ENCODE measurements at regions not wholly inside any gene's neighbourhood (a gene's known extent, or its start where the extent isn't known, plus 50 kb on each side); places are given as distances from the start of the nearest gene placed in this dataset.

- H3K36me3 Mint-ChIP-seq, result no peaks in the 10 kb centered on the region
- no peaks in the 10 kb centered on the region for H3K4me1 Mint-ChIP-seq (ENCODE audit: low read depth)
- H3K4me3 Mint-ChIP-seq, result no peak overlapping the region
- CTCF ChIA-PET, result no interaction called here
- no peak for DNase-seq
- no peaks in the 10 kb centered on the region for H3K27me3 Mint-ChIP-seq
- intact Hi-C loops (cut with micrococcal nuclease), result no loop called here
- POLR2A ChIA-PET, result no interaction called here
- no peaks in the 10 kb centered on the region for H3K9me3 Mint-ChIP-seq
- H3K27ac Mint-ChIP-seq, result no peak overlapping the region
Observed at GRCh38 chr10:52446391-52446790, 132.3 kb downstream of the DKK1 start.

DNA sequence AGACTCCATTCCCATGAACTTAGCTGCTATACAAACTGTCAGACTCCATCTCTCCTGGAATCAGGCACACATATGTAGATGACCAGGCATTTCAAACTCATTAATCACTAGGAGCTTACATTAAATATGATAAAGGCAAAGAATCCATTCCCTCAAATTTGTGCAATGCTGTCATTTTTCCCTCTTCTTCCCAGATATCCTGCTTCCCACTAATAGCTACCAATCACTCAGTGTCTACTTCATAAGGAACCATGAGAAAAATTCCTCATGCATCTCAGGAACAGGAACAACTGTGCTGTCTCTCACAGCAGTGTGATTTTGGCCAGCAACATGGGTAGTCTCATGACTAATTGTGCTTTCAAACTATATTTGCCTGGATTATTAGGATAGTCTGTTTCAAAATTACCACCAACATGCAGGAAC is 133.9 kb downstream of the DKK1 start:
- H3K27me3 Mint-ChIP-seq, result no peaks in the 10 kb centered on the region
- POLR2A ChIA-PET, result no interaction called here

DNA sequence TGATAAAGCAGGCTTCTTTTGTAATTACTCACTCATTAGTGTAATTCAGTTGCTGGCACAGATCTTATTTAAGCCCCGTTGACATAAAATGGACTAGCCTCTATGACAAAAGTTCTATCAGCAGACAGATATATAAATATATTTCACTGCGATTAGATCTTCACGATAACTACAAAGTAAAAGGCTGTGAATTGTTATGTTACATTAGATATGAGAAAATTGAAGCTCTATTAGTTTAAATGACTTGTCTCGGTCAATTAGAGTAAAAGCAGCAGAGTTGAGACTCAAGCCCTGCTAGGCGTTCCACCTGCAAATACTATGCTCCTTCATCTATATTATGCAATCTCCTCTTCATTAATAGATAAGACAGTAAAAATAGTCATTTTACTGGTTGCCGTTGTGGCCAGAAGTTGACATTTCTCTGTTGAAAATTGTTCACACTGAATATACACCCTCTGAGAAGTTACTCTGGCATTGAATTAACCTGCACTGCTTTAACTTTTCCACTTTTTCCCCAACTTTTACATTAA is 136.7 kb downstream of the DKK1 start:
- Mint-ChIP-seq H3K27ac (no peak overlapping the region), H3K4me3 (no peak overlapping the region), H3K27me3 (no peaks in the 10 kb centered on the region), H3K36me3 (no peaks in the 10 kb centered on the region), H3K9me3 (no peaks in the 10 kb centered on the region), H3K4me1 (ENCODE audit: low read depth) (no peaks in the 10 kb centered on the region)
- ChIA-PET POLR2A (no interaction called here), CTCF (no interaction called here)
- intact Hi-C loops (cut with micrococcal nuclease), result no loop called here
- DNase-seq, result no peak

More for the DNA sequence above, 133.9 kb downstream of the DKK1 start:
- Mint-ChIP-seq H3K36me3 (no peaks in the 10 kb centered on the region), H3K27ac (no peak overlapping the region), H3K4me3 (no peak overlapping the region), H3K4me1 (ENCODE audit: low read depth) (no peaks in the 10 kb centered on the region), H3K9me3 (no peaks in the 10 kb centered on the region)
- no peak for DNase-seq
- CTCF ChIA-PET, result no interaction called here
- intact Hi-C loops (cut with micrococcal nuclease), result no loop called here

DNA sequence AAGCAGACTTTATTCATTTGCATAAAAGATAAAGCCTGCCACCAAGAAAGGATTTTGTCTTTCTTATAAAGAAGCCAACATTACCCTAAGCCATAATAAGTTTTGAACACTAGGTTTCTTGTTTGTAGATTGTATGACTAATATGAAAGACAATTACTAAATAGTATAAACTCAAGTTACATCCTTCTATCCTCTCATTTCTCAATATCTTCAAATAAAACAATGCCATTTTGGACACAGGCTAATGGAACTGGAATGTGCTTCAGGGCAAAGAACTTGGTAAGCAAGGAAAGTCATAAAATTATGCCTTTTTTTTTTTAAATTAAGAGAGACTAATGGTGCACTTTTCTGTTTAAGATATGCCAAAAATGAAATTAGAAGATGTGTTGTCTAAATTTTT is 137.7 kb downstream of the DKK1 start:
- DNase-seq, result no peak
- H3K27ac Mint-ChIP-seq, result no peak overlapping the region
- intact Hi-C loops (cut with micrococcal nuclease), result no loop called here
- ChIA-PET POLR2A (no interaction called here), CTCF (no interaction called here)
- H3K9me3 Mint-ChIP-seq, result no peaks in the 10 kb centered on the region
- no peaks in the 10 kb centered on the region for H3K27me3 Mint-ChIP-seq
- H3K4me1 Mint-ChIP-seq (ENCODE audit: low read depth), result no peaks in the 10 kb centered on the region
- no peak overlapping the region for H3K4me3 Mint-ChIP-seq
- H3K36me3 Mint-ChIP-seq, result no peaks in the 10 kb centered on the region

- Mint-ChIP-seq H3K27ac (no peak overlapping the region), H3K27me3 (no peaks in the 10 kb centered on the region), H3K4me3 (no peak overlapping the region), H3K4me1 (ENCODE audit: low read depth) (no peaks in the 10 kb centered on the region), H3K9me3 (no peaks in the 10 kb centered on the region), H3K36me3 (no peaks in the 10 kb centered on the region)
- ChIA-PET CTCF (no interaction called here), POLR2A (no interaction called here)
- no peak for DNase-seq
- intact Hi-C loops (cut with micrococcal nuclease), result no loop called here
Observed at GRCh38 chr10:52452600-52453493, 138.8 kb downstream of the DKK1 start.

GRCh38 chr10:52453501-52453900 is 139.4 kb downstream of the DKK1 start:
- H3K4me1 Mint-ChIP-seq (ENCODE audit: low read depth), result no peaks in the 10 kb centered on the region
- CTCF ChIA-PET, result no interaction called here
- intact Hi-C loops (cut with micrococcal nuclease), result no loop called here
- POLR2A ChIA-PET, result no interaction called here
- DNase-seq, result no peak
- H3K4me3 Mint-ChIP-seq, result no peak overlapping the region
- H3K27ac Mint-ChIP-seq, result no peak overlapping the region
- H3K27me3 Mint-ChIP-seq, result no peaks in the 10 kb centered on the region
- H3K9me3 Mint-ChIP-seq, result no peaks in the 10 kb centered on the region
- H3K36me3 Mint-ChIP-seq, result no peaks in the 10 kb centered on the region

DNA sequence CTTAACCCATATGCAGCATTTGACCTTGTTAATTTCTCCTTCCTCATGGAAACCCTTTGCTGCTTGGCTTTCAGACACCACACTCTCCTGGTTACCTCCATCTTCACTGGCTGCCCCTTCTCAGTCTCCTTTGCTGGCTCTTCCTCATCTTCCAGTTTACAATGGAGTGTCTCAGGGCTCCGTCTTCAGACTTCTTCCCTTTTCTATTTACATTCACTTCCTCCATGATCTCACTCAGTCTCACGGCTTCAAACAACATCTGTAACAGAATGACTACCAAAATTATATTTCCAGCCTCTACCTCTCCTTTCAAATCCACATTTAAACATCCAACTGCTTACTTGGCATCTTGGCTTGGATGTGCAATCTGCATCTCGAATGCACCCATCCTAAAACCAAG is 140.4 kb downstream of the DKK1 start:
- Mint-ChIP-seq H3K4me3 (no peak overlapping the region), H3K27me3 (no peaks in the 10 kb centered on the region), H3K4me1 (ENCODE audit: low read depth) (no peaks in the 10 kb centered on the region), H3K9me3 (no peaks in the 10 kb centered on the region), H3K36me3 (no peaks in the 10 kb centered on the region), H3K27ac (no peak overlapping the region)
- no peak for DNase-seq
- POLR2A ChIA-PET, result no interaction called here
- CTCF ChIA-PET, result no interaction called here
- intact Hi-C loops (cut with micrococcal nuclease), result no loop called here

- ChIA-PET POLR2A (no interaction called here), CTCF (no interaction called here)
- Mint-ChIP-seq H3K27ac (no peak overlapping the region), H3K4me1 (ENCODE audit: low read depth) (no peaks in the 10 kb centered on the region), H3K36me3 (no peaks in the 10 kb centered on the region), H3K4me3 (no peak overlapping the region), H3K27me3 (no peaks in the 10 kb centered on the region), H3K9me3 (no peaks in the 10 kb centered on the region)
- intact Hi-C loops (cut with micrococcal nuclease), result no loop called here
- DNase-seq, result no peak
Observed at GRCh38 chr10:52455098-52455497, 141.0 kb downstream of the DKK1 start.

- Mint-ChIP-seq H3K9me3 (no peaks in the 10 kb centered on the region), H3K4me1 (ENCODE audit: low read depth) (no peaks in the 10 kb centered on the region), H3K36me3 (no peaks in the 10 kb centered on the region), H3K4me3 (no peak overlapping the region), H3K27ac (no peak overlapping the region), H3K27me3 (no peaks in the 10 kb centered on the region)
- DNase-seq, result no peak
- POLR2A ChIA-PET, result no interaction called here
- intact Hi-C loops (cut with micrococcal nuclease), result no loop called here
- CTCF ChIA-PET, result no interaction called here
Observed at GRCh38 chr10:52459097-52459496, 145.0 kb downstream of the DKK1 start.

- intact Hi-C loops (cut with micrococcal nuclease), result no loop called here
- H3K27me3 Mint-ChIP-seq, result no peaks in the 10 kb centered on the region
Observed at GRCh38 chr10:52463826-52464225, 149.7 kb downstream of the DKK1 start.

GRCh38 chr10:52464368-52465124 is 150.5 kb downstream of the DKK1 start:
- POLR2A ChIA-PET, result no interaction called here
- H3K4me1 Mint-ChIP-seq (ENCODE audit: low read depth), result no peaks in the 10 kb centered on the region
- H3K36me3 Mint-ChIP-seq, result no peaks in the 10 kb centered on the region
- peaks cover 6% of the 10 kb centered on the region for H3K9me3 Mint-ChIP-seq
- H3K27me3 Mint-ChIP-seq, result no peaks in the 10 kb centered on the region
- H3K27ac Mint-ChIP-seq, result no peak overlapping the region
- intact Hi-C loops (cut with micrococcal nuclease), result no loop called here
- DNase-seq, result no peak
- H3K4me3 Mint-ChIP-seq, result no peak overlapping the region
- CTCF ChIA-PET, result no interaction called here

More at GRCh38 chr10:52463826-52464225, 149.7 kb downstream of the DKK1 start:
- Mint-ChIP-seq H3K9me3 (peaks cover 6% of the 10 kb centered on the region), H3K27ac (no peak overlapping the region), H3K4me3 (no peak overlapping the region), H3K36me3 (no peaks in the 10 kb centered on the region), H3K4me1 (ENCODE audit: low read depth) (no peaks in the 10 kb centered on the region)
- DNase-seq, result no peak
- ChIA-PET CTCF (no interaction called here), POLR2A (no interaction called here)

DNA sequence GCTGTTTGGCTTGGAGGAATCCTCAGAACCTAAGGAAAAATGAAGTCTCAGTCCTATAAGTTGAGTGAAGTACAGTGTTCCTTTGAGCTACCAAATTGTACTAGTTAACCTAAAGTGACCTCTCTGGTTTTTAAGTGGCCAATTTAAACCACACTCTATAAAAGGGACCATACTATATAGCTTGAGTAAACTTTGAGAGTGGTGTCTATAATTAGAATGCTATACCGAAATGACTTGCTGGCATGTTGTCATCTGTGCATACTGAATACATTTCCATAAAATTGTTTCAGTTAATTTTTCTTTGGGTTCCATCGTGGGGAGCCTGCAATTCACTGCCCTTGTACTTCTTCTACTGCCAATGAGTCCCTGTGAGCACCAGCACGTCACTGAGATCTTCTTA is 151.1 kb downstream of the DKK1 start:
- no peaks in the 10 kb centered on the region for H3K4me1 Mint-ChIP-seq (ENCODE audit: low read depth)
- no peak overlapping the region for H3K27ac Mint-ChIP-seq
- no peaks in the 10 kb centered on the region for H3K27me3 Mint-ChIP-seq
- no peaks in the 10 kb centered on the region for H3K36me3 Mint-ChIP-seq
- peaks cover 6% of the 10 kb centered on the region for H3K9me3 Mint-ChIP-seq
- ChIA-PET POLR2A (no interaction called here), CTCF (no interaction called here)
- no peak for DNase-seq
- intact Hi-C loops (cut with micrococcal nuclease), result no loop called here
- no peak overlapping the region for H3K4me3 Mint-ChIP-seq

DNA sequence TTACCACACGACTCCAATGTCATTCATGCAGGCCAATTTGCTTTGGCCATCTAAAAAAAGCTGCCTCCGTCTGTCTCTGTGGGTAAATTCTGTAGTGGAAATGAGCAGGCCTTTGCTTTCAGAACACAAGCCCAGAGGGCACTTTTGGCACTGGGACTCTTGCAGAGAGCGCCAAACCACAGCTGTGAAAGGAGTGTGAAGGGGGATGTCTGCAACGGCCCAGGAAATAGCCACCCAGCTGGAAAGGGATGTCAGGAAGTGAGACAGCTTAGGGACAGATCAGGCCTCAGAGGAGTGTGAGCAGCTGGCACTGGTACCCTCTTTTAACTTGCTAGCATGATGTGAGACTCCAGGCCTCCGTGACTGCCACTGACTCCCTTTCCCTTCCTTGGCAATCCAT is 152.4 kb downstream of the DKK1 start:
- Mint-ChIP-seq H3K9me3 (peaks cover 6% of the 10 kb centered on the region), H3K4me1 (ENCODE audit: low read depth) (no peaks in the 10 kb centered on the region), H3K27ac (no peak overlapping the region), H3K4me3 (no peak overlapping the region), H3K27me3 (no peaks in the 10 kb centered on the region), H3K36me3 (no peaks in the 10 kb centered on the region)
- intact Hi-C loops (cut with micrococcal nuclease), result no loop called here
- no peak for DNase-seq
- CTCF ChIA-PET, result no interaction called here
- POLR2A ChIA-PET, result no interaction called here

Data from activated CD4-positive, alpha-beta memory T cell treated with anti-CD3 and anti-CD28 coated beads for 36 hours (primary cell).